RWPE2 (cell line): ENCODE measurements at regions not wholly inside any gene's neighbourhood (a gene's known extent, or its start where the extent isn't known, plus 50 kb on each side); places are given as distances from the start of the nearest gene placed in this dataset.
"Not testable (repeated sequence)": the region's sequence is repeated elsewhere in the genome, so short reads cannot be mapped to it uniquely, and the experiment has no call there.

Experiments
- ATAC-seq: fragments of 200-7000 bp; cut with Tn5 transposase; 3 replicates; pipeline ENCODE4 v1.9.1; 2021; ENCODE audit warnings: low read depth
- DNase-seq: peaks from one replicate; pipeline ENCODE4 v3.0.0-alpha.2; 2020; ENCODE audit warnings: low spot score
- H3K27ac ChIP-seq: fragments of 450-650 bp; 2 replicates; pipeline ENCODE4 v1.5.1; 2017; ENCODE audit warnings: mild to moderate bottlenecking; ENCODE audit not compliant: poor library complexity, severe bottlenecking
- H3K27me3 ChIP-seq: fragments of 250-450 bp; sonication (Bioruptor Pico); 2 replicates; pipeline ENCODE4 v1.5.1; 2021; ENCODE audit warnings: mild to moderate bottlenecking, moderate library complexity; ENCODE audit not compliant: insufficient read depth, poor library complexity, severe bottlenecking
- H3K36me3 ChIP-seq: fragments of 250-450 bp; sonication (Bioruptor Pico); 2 replicates; pipeline ENCODE4 v1.5.1; 2020; ENCODE audit warnings: low read depth, mild to moderate bottlenecking, moderate library complexity
- H3K4me1 ChIP-seq: fragments of 250-450 bp; sonication (Bioruptor Pico); 2 replicates; pipeline ENCODE4 v1.5.1; 2021; ENCODE audit warnings: mild to moderate bottlenecking, moderate library complexity; ENCODE audit not compliant: insufficient read depth, poor library complexity, severe bottlenecking
- H3K4me3 ChIP-seq: fragments of 250-450 bp; sonication (Bioruptor Pico); 2 replicates; pipeline ENCODE4 v1.5.1; 2021; ENCODE audit warnings: mild to moderate bottlenecking, moderate library complexity; ENCODE audit not compliant: severe bottlenecking
- H3K9me3 ChIP-seq: fragments of 250-450 bp; sonication (Bioruptor Pico); 2 replicates; pipeline ENCODE4 v1.5.1; 2021; ENCODE audit warnings: mild to moderate bottlenecking, moderate library complexity; ENCODE audit not compliant: severe bottlenecking
- TF ChIP-seq, protein P1 (sequence below): fragments of 450-650 bp; IDR thresholded peaks from one replicate; pipeline ENCODE4 v1.5.1; 2017; ENCODE audit warnings: mild to moderate bottlenecking, moderate library complexity; ENCODE audit not compliant: poor library complexity, severe bottlenecking

DNA sequence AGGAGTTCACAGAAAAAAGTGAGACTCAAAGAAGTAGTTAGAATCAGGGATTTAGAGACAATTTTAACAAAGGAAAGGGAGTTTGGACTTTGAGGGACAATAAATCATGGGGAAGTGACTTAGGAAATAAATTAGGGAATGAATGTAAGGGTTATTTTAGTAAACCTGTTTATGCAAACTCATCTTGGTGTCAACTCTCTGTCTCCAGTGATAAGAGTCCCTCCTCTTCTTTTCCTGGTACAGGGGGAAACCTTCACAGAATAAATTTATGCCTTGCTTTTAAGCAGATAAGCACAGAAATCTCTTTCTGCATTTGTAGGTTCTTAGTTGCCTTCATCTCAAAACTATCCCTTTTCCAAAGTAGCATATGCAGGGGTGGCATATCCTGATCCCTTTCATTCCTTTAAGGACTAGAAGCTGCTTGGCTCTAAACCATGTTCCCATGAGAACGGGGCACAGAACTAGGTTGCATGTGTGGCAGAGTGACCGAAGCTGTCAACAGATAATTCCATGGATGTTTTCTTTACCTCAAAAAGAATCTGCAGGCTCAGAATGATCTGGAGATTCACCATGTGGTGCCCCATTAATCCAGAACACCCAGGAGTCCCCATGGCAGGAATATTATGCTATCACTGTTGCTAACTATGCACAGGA, 155.4 kb downstream of the ZNF648 start:
- Histone ChIP-seq H3K36me3 (no peaks in the 10 kb centered on the region), H3K27ac (no peak overlapping the region), H3K27me3 (peaks cover 2% of the 10 kb centered on the region), H3K9me3 (no peaks in the 10 kb centered on the region), H3K4me1 (no peaks in the 10 kb centered on the region), H3K4me3 (no peak overlapping the region)
- DNase-seq, result no peak
- no peak for ATAC-seq
- TF ChIP-seq, protein P1, sequence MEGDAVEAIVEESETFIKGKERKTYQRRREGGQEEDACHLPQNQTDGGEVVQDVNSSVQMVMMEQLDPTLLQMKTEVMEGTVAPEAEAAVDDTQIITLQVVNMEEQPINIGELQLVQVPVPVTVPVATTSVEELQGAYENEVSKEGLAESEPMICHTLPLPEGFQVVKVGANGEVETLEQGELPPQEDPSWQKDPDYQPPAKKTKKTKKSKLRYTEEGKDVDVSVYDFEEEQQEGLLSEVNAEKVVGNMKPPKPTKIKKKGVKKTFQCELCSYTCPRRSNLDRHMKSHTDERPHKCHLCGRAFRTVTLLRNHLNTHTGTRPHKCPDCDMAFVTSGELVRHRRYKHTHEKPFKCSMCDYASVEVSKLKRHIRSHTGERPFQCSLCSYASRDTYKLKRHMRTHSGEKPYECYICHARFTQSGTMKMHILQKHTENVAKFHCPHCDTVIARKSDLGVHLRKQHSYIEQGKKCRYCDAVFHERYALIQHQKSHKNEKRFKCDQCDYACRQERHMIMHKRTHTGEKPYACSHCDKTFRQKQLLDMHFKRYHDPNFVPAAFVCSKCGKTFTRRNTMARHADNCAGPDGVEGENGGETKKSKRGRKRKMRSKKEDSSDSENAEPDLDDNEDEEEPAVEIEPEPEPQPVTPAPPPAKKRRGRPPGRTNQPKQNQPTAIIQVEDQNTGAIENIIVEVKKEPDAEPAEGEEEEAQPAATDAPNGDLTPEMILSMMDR, result no peak

DNA sequence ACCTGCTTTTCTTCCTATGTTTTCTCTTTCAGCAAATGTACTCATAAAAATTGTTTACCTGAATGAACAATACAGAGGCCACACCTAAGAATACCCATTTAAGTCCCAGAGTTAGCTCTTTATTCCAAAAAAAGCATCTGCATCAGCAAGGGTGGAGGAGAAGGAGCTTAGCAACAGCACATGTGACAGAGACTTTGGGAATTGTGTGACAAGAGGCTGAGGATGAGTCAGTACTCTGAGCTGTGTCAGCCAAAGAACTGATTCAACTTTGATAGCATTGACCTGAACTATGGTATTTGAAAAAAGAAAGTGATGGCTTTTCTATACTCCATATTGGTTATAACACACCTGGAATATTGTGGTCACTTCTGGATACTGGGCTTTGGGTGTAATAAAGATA, 162.7 kb downstream of the ZNF648 start:
- H3K4me3 ChIP-seq, result no peak overlapping the region
- no peaks in the 10 kb centered on the region for H3K4me1 ChIP-seq
- H3K27me3 ChIP-seq, result no peaks in the 10 kb centered on the region
- H3K36me3 ChIP-seq, result no peaks in the 10 kb centered on the region
- H3K27ac ChIP-seq, result no peak overlapping the region
- ATAC-seq, result no peak
- no peak for DNase-seq
- no peaks in the 10 kb centered on the region for H3K9me3 ChIP-seq
- TF ChIP-seq, protein P1, result no peak

DNA sequence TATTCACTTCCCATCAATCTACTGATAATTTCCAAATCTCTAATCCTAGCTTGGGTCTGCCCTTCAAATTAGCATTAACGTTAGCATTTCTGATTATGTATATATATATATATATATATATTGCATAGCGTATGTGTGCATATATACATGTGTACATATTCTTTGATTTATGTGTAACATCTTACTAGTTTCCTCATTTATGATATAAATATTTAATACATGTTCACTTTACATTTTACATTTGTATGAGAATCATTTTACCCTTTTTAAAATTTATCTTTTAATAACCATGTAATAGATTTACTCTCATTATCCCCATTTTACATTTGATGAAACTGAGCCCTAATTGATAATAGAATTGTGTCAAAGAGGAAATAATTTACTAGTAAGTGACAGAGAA, 164.7 kb downstream of the ZNF648 start:
- Histone ChIP-seq H3K27ac (no peak overlapping the region), H3K36me3 (no peaks in the 10 kb centered on the region), H3K4me1 (no peaks in the 10 kb centered on the region), H3K4me3 (no peak overlapping the region), H3K9me3 (no peaks in the 10 kb centered on the region), H3K27me3 (no peaks in the 10 kb centered on the region)
- no peak for ATAC-seq
- no peak for DNase-seq
- TF ChIP-seq, protein P1, result no peak

DNA sequence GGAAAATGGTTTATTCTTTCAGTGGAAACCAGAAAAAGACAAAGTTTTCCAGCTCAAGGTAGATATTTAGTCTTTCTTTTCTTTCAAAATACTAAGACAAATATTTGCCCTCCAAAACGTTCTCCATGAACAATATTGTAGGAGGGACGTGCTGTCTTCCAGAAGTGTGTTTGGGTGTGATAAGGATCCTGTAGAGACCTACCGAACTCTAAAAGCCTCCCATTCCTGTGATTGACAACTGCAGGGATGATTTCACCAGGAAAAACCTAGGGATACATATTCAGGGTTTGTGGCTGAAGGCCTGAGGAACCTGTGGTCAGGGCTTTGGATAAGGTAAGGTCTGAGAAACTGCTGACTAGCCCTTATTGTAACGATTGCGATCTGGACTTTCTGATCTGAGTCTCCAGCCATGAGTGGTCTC, 167.1 kb downstream of the ZNF648 start:
- DNase-seq (no peak), ATAC-seq (no peak)
- Histone ChIP-seq H3K4me3 (no peak overlapping the region), H3K27ac (no peak overlapping the region), H3K36me3 (no peaks in the 10 kb centered on the region), H3K9me3 (no peaks in the 10 kb centered on the region), H3K4me1 (no peaks in the 10 kb centered on the region), H3K27me3 (no peaks in the 10 kb centered on the region)
- TF ChIP-seq, protein P1, result no peak

DNA sequence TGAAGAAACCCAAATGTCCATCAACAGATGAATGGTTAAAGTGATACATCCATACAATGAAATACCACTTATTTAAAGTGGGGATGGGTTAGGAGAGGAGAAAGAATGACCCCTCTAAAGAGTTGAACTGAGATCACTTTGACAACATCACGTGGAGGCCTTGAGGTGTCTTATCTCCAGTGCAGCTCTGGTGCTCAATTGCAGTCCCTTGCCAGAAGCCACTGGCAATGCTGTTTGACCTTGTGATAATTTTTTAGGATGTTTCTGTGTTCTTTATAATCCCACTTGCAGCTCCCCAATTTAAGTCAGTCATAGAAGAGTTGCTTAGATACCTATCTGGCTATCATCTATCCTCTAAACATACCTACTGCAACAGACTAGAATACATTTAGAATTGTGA, 167.6 kb downstream of the ZNF648 start:
- H3K36me3 ChIP-seq, result no peaks in the 10 kb centered on the region
- no peaks in the 10 kb centered on the region for H3K27me3 ChIP-seq
- TF ChIP-seq, protein P1, result no peak
- no peaks in the 10 kb centered on the region for H3K9me3 ChIP-seq
- no peak overlapping the region for H3K27ac ChIP-seq
- no peak for ATAC-seq
- no peaks in the 10 kb centered on the region for H3K4me1 ChIP-seq
- no peak for DNase-seq
- no peak overlapping the region for H3K4me3 ChIP-seq

DNA sequence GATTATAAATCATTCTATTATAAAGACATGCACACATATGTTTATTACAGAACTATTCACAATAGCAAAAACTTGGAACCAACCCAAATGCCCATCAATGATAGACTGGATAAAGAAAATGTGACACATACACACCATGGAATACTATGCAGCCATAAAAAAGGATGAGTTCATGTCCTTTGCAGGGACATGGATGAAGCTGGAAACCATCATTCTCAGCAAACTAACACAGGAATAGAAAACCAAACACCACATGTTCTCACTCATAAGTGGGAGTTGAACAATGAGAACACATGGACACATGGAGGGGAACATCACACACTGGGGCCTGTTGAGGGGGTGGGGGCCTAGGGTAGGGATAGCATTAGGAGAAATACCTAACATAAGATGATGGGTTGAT, 168.4 kb downstream of the ZNF648 start:
- not testable (repeated sequence) for H3K4me1 ChIP-seq, DNase-seq, H3K27me3 ChIP-seq, H3K27ac ChIP-seq, H3K36me3 ChIP-seq, H3K9me3 ChIP-seq, H3K4me3 ChIP-seq, ATAC-seq
